ENCODE measurements at regions not wholly inside any gene's neighbourhood (a gene's known extent, or its start where the extent isn't known, plus 50 kb on each side); places are given as distances from the start of the nearest gene placed in this dataset.

GRCh38 chr5:154614125-154614524 lies 136.1 kb upstream of the HAND1 start:
- TF ChIP-seq Cebpa-rat (IDR thresholded peaks at IDR 0.05) = no peak
- H3K27me3 ChIP-seq = peaks cover 37 to 44% (median 40%) of the 10 kb centered on the region in 11 experiments
- H3K4me2 ChIP-seq = no peak overlapping the region
- H4K20me1 ChIP-seq = peaks cover 0 to 14% (median 0%) of the 10 kb centered on the region in 11 experiments; a peak in 5 of 22 replicates
- H3K4me3 ChIP-seq = no peak overlapping the region
- H3K4me1 ChIP-seq = peaks cover 4 to 10% (median 7%) of the 10 kb centered on the region in 10 experiments; a peak in 13 of 20 replicates
- H3K27ac ChIP-seq = no peak overlapping the region
- no peaks in the 10 kb centered on the region for H3K9me3 ChIP-seq (replicated peaks in 1 of 11)
- H3K9ac ChIP-seq = no peak overlapping the region
- H3K36me3 ChIP-seq = no peaks in the 10 kb centered on the region

DNA sequence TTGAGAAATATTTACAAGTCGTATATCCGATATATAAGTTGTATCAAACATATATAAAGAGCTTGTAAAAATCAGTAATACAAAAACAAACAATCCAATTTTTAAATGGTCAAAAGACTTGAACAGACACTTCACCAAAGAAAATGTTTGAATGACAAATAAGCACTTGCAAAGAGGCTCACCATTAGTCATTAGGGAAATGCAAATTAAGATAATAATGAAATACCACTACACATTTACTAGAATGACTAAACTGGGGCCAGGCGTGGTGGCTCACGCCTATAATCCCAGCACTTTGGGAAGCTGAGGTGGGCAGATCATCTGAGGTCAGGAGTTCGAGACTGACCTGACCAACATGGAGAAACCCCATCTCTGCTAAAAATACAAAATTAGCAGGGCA lies 134.6 kb upstream of the HAND1 start:
- Histone ChIP-seq H3K27me3 (peaks cover 38 to 51% (median 43%) of the 10 kb centered on the region in 11 experiments), H3K4me3 (no peak overlapping the region), H3K27ac (no peak overlapping the region), H3K9me3 (replicated peaks in 1 of 11) (no peaks in the 10 kb centered on the region), H3K4me2 (no peak overlapping the region), H3K36me3 (no peaks in the 10 kb centered on the region), H4K20me1 (peaks cover 0 to 25% (median 0%) of the 10 kb centered on the region in 11 experiments; a peak in 5 of 22 replicates), H3K4me1 (peaks cover 4 to 11% (median 7%) of the 10 kb centered on the region in 10 experiments; a peak in 13 of 20 replicates), H3K9ac (no peak overlapping the region)
- TF ChIP-seq Cebpa-rat (IDR thresholded peaks at IDR 0.05) = no peak

GRCh38 chr5:154611341-154611767 lies 133.3 kb upstream of the HAND1 start:
- Histone ChIP-seq H3K27me3 (peaks cover 38 to 51% (median 43%) of the 10 kb centered on the region in 11 experiments), H3K4me3 (0 out of 20 replicates have a peak overlapping the region, but pooled peaks of 1 of the 10 experiments have one; percentile 51), H3K9me3 (replicated peaks in 1 of 11) (no peaks in the 10 kb centered on the region), H3K4me2 (peak overlapping the region in 5 of 11 experiments; percentile 73 to 91 (median 89); a peak in 6 of 22 replicates), H3K36me3 (no peaks in the 10 kb centered on the region), H4K20me1 (peaks cover 0 to 27% (median 0%) of the 10 kb centered on the region in 11 experiments; a peak in 5 of 22 replicates), H3K9ac (no peak overlapping the region), H3K27ac (no peak overlapping the region), H3K4me1 (peaks cover 4 to 11% (median 7%) of the 10 kb centered on the region in 10 experiments; a peak in 13 of 20 replicates)
- no peak for TF ChIP-seq Cebpa-rat (IDR thresholded peaks at IDR 0.05)

- peaks cover 38 to 51% (median 43%) of the 10 kb centered on the region in 11 experiments for H3K27me3 ChIP-seq
- H3K4me1 ChIP-seq = peaks cover 4 to 11% (median 7%) of the 10 kb centered on the region in 10 experiments; a peak in 13 of 20 replicates
- TF ChIP-seq Cebpa-rat (IDR thresholded peaks at IDR 0.05) = no peak
- H3K9me3 ChIP-seq (replicated peaks in 1 of 11) = no peaks in the 10 kb centered on the region
- H4K20me1 ChIP-seq = peaks cover 0 to 29% (median 0%) of the 10 kb centered on the region in 11 experiments; a peak in 5 of 22 replicates
- H3K36me3 ChIP-seq = no peaks in the 10 kb centered on the region
- peak overlapping the region; percentile 52 to 91 (median 73) for H3K4me2 ChIP-seq
- H3K27ac ChIP-seq = no peak overlapping the region
- peak overlapping the region; percentile 11 to 53 (median 44); a peak in 14 of 20 replicates for H3K4me3 ChIP-seq
- H3K9ac ChIP-seq = peak overlapping the region in 5 of 11 experiments; percentile 4 to 56 (median 18); a peak in 4 of 22 replicates
Measured at GRCh38 chr5:154610321-154611154, 132.5 kb upstream of the HAND1 start.

GRCh38 chr5:154609251-154609650 lies 131.2 kb upstream of the HAND1 start:
- H3K36me3 ChIP-seq = no peaks in the 10 kb centered on the region
- no peak for TF ChIP-seq Cebpa-rat (IDR thresholded peaks at IDR 0.05)
- H4K20me1 ChIP-seq = peaks cover 0 to 33% (median 0%) of the 10 kb centered on the region in 11 experiments; a peak in 5 of 22 replicates
- H3K27ac ChIP-seq = no peak overlapping the region
- H3K9me3 ChIP-seq (replicated peaks in 1 of 11) = no peaks in the 10 kb centered on the region
- H3K4me3 ChIP-seq = no peak overlapping the region
- H3K27me3 ChIP-seq = peaks cover 38 to 51% (median 43%) of the 10 kb centered on the region in 11 experiments
- peak overlapping the region in 2 of 11 experiments; percentile 16 to 17; a peak in 2 of 22 replicates for H3K4me2 ChIP-seq
- peaks cover 4 to 11% (median 7%) of the 10 kb centered on the region in 10 experiments; a peak in 13 of 20 replicates for H3K4me1 ChIP-seq
- no peak overlapping the region for H3K9ac ChIP-seq

DNA sequence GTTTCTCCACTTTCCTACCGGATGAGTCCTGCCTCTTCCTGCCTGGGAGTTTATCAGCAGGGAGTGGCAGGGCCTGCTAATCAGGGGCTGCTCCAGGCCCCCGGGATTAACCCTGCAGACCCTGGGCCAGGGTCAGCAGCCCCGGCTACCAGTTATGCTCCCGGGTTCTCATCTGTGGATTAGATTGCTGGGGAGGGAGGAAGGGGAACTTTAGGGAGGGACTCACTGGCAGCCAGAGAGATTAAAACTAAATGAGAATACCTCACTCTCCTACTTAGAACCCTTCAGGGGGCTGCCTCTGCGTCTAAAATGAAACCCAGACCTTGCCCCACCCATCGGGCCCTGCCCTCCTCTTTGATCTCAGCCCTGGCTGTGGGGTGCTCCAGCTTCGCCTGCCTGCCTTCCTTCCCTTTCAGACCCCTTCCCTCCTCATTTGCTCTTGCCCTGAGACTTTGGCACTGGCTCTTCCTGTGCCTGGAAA lies 130.5 kb upstream of the HAND1 start:
- H3K36me3 ChIP-seq = no peaks in the 10 kb centered on the region
- H3K27me3 ChIP-seq = peaks cover 38 to 51% (median 43%) of the 10 kb centered on the region in 11 experiments
- no peak for TF ChIP-seq Cebpa-rat (IDR thresholded peaks at IDR 0.05)
- H3K4me3 ChIP-seq = no peak overlapping the region
- no peak overlapping the region for H3K27ac ChIP-seq
- no peaks in the 10 kb centered on the region for H3K9me3 ChIP-seq (replicated peaks in 1 of 11)
- H3K9ac ChIP-seq = no peak overlapping the region
- H3K4me1 ChIP-seq = peaks cover 4 to 11% (median 8%) of the 10 kb centered on the region in 10 experiments; a peak in 13 of 20 replicates
- peaks cover 0 to 33% (median 0%) of the 10 kb centered on the region in 11 experiments; a peak in 5 of 22 replicates for H4K20me1 ChIP-seq
- no peak overlapping the region for H3K4me2 ChIP-seq

GRCh38 chr5:154607746-154608145 lies 129.7 kb upstream of the HAND1 start:
- H3K36me3 ChIP-seq = no peaks in the 10 kb centered on the region
- H3K27ac ChIP-seq = no peak overlapping the region
- peaks cover 4 to 11% (median 8%) of the 10 kb centered on the region in 10 experiments; a peak in 13 of 20 replicates for H3K4me1 ChIP-seq
- peaks cover 37 to 43% (median 40%) of the 10 kb centered on the region in 11 experiments for H3K27me3 ChIP-seq
- TF ChIP-seq Cebpa-rat (IDR thresholded peaks at IDR 0.05) = no peak
- H3K4me2 ChIP-seq = no peak overlapping the region
- H3K9ac ChIP-seq = no peak overlapping the region
- H4K20me1 ChIP-seq = peaks cover 0 to 33% (median 0%) of the 10 kb centered on the region in 11 experiments; a peak in 5 of 22 replicates
- no peak overlapping the region for H3K4me3 ChIP-seq
- no peaks in the 10 kb centered on the region for H3K9me3 ChIP-seq (replicated peaks in 1 of 11)

- H3K4me2 ChIP-seq = no peak overlapping the region
- H3K9ac ChIP-seq = no peak overlapping the region
- H3K4me3 ChIP-seq = no peak overlapping the region
- H3K9me3 ChIP-seq (replicated peaks in 1 of 11) = no peaks in the 10 kb centered on the region
- peaks cover 4 to 11% (median 8%) of the 10 kb centered on the region in 10 experiments; a peak in 13 of 20 replicates for H3K4me1 ChIP-seq
- H3K27me3 ChIP-seq = peaks cover 22 to 28% (median 25%) of the 10 kb centered on the region in 11 experiments
- H3K36me3 ChIP-seq = no peaks in the 10 kb centered on the region
- H3K27ac ChIP-seq = no peak overlapping the region
- peaks cover 0 to 33% (median 0%) of the 10 kb centered on the region in 11 experiments; a peak in 5 of 22 replicates for H4K20me1 ChIP-seq
- no peak for TF ChIP-seq Cebpa-rat (IDR thresholded peaks at IDR 0.05)
Measured at GRCh38 chr5:154606246-154606645, 128.2 kb upstream of the HAND1 start.
